ENCODE measurements at regions not wholly inside any gene's neighbourhood (a gene's known extent, or its start where the extent isn't known, plus 50 kb on each side); places are given as distances from the start of the nearest gene placed in this dataset.

GRCh38 chr7:130829415-130829814, 95.4 kb upstream of the KLF14 start:
- TF ChIP-seq CTCF (IDR thresholded peaks at IDR 0.05) (no peak), POLR2A (IDR thresholded peaks at IDR 0.05) (no peak)

All from testis (tissue), 2 donors.